ENCODE measurements at regions not wholly inside any gene's neighbourhood (a gene's known extent, or its start where the extent isn't known, plus 50 kb on each side); places are given as distances from the start of the nearest gene placed in this dataset.

GRCh38 chr9:8088477-8088876, 288.9 kb upstream of the DMAC1 start:
- no peak for TF ChIP-seq CTCF (IDR thresholded peaks at IDR 0.05; ENCODE audit: insufficient read depth, low read depth, low read length, missing control alignments)
- DNase-seq (ENCODE audit: low read depth) = no peak
- H3K4me3 ChIP-seq (ENCODE audit: low read depth, low read length) = no peak overlapping the region

GRCh38 chr9:8085986-8086385, 286.4 kb upstream of the DMAC1 start:
- no peak for DNase-seq (ENCODE audit: low read depth)
- TF ChIP-seq CTCF (IDR thresholded peaks at IDR 0.05; ENCODE audit: insufficient read depth, low read depth, low read length, missing control alignments) = no peak
- no peak overlapping the region for H3K4me3 ChIP-seq (ENCODE audit: low read depth, low read length)

- DNase-seq (ENCODE audit: low read depth) = no peak
These were observed 279.1 kb upstream of the DMAC1 start for GRCh38 chr9:8078641-8079140.

GRCh38 chr9:8074713-8075286, 275.2 kb upstream of the DMAC1 start:
- DNase-seq (ENCODE audit: low read depth) = no peak
- H3K4me3 ChIP-seq (ENCODE audit: low read depth, low read length) = no peak overlapping the region
- no peak for TF ChIP-seq CTCF (IDR thresholded peaks at IDR 0.05; ENCODE audit: insufficient read depth, low read depth, low read length, missing control alignments)

More at GRCh38 chr9:8078641-8079140, 279.1 kb upstream of the DMAC1 start:
- no peak overlapping the region for H3K4me3 ChIP-seq (ENCODE audit: low read depth, low read length)
- no peak for TF ChIP-seq CTCF (IDR thresholded peaks at IDR 0.05; ENCODE audit: insufficient read depth, low read depth, low read length, missing control alignments)

GRCh38 chr9:8071445-8071798, 271.8 kb upstream of the DMAC1 start:
- DNase-seq (ENCODE audit: low read depth) = no peak
- H3K4me3 ChIP-seq (ENCODE audit: low read depth, low read length) = no peak overlapping the region
- TF ChIP-seq CTCF (IDR thresholded peaks at IDR 0.05; ENCODE audit: insufficient read depth, low read depth, low read length, missing control alignments) = no peak

DNA sequence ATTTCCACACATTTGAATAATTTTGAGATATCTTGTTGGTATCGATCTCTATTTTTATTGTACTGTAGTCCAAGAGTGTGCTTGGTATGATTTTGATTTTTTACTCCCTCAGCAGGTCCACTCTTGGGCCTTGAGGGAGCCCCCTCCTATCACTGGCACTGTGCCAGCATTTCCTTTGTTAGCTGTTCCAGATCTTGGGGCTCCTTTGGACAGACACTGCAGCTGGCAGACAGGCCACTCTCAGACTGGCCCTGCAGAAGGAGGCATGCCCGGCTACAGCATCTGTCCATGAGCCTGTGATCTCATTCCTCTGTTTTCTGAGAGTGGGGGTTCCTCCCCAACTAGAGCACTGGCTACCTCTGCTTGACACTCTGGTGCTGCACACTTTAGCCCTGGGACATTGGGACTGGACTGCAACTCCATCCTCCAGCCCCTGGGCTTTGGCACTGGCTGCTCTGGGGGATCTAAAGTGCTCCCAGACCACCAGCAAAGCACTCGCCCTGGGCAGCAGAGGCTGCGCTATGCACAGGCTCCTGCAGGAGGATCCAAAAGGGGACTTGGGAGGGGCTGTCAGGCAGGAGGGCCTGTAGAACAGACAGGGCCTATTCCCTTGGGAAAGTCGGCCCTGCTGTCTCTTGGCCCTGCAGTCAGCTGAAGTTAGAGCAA, 271.3 kb upstream of the DMAC1 start:
- DNase-seq (ENCODE audit: low read depth) = no peak

More for the DNA sequence above, 271.3 kb upstream of the DMAC1 start:
- H3K4me3 ChIP-seq (ENCODE audit: low read depth, low read length) = no peak overlapping the region
- no peak for TF ChIP-seq CTCF (IDR thresholded peaks at IDR 0.05; ENCODE audit: insufficient read depth, low read depth, low read length, missing control alignments)
